ENCODE measurements at regions not wholly inside any gene's neighbourhood (a gene's known extent, or its start where the extent isn't known, plus 50 kb on each side); places are given as distances from the start of the nearest gene placed in this dataset.

- TF ChIP-seq POLR2A (IDR thresholded peaks at IDR 0.05), result no peak
- no peak for TF ChIP-seq CTCF (IDR thresholded peaks at IDR 0.05)
- Histone ChIP-seq H3K9me3 (no peaks in the 10 kb centered on the region), H3K36me3 (no peaks in the 10 kb centered on the region), H3K27me3 (no peaks in the 10 kb centered on the region), H3K4me3 (replicated peaks in 1 of 3) (no peak overlapping the region), H3K4me1 (no peaks in the 10 kb centered on the region), H3K27ac (no peak overlapping the region)
- 86 to 90% methylated on average over 1 of the region's 1 CpG for WGBS, 2 donors
- DNase-seq, result no peak
- intact Hi-C loops (cut with DNase I), result no loop called here
Measured at GRCh38 chr1:30032302-30032701, 691.1 kb downstream of the MATN1 start.

- DNase-seq, result no peak
- Histone ChIP-seq H3K36me3 (no peaks in the 10 kb centered on the region), H3K27me3 (no peaks in the 10 kb centered on the region), H3K4me1 (no peaks in the 10 kb centered on the region), H3K27ac (no peak overlapping the region), H3K4me3 (replicated peaks in 1 of 3) (no peak overlapping the region), H3K9me3 (no peaks in the 10 kb centered on the region)
- 58 to 71% methylated on average over 1 of the region's 1 CpG for WGBS, 2 donors
- intact Hi-C loops (cut with DNase I), result no loop called here
- TF ChIP-seq CTCF (IDR thresholded peaks at IDR 0.05) (no peak), POLR2A (IDR thresholded peaks at IDR 0.05) (no peak)
Measured at GRCh38 chr1:30029677-30030076, 693.7 kb downstream of the MATN1 start.

- Histone ChIP-seq H3K4me3 (replicated peaks in 1 of 3) (no peak overlapping the region), H3K4me1 (no peaks in the 10 kb centered on the region), H3K27me3 (no peaks in the 10 kb centered on the region), H3K27ac (no peak overlapping the region), H3K36me3 (no peaks in the 10 kb centered on the region), H3K9me3 (no peaks in the 10 kb centered on the region)
- intact Hi-C loops (cut with DNase I), result no loop called here
- TF ChIP-seq POLR2A (IDR thresholded peaks at IDR 0.05), result no peak
- no peak for TF ChIP-seq CTCF (IDR thresholded peaks at IDR 0.05)
- 43 to 59% methylated on average over 3 of the region's 3 CpGs for WGBS, 2 donors
- DNase-seq, result no peak
Measured at GRCh38 chr1:30028939-30029338, 694.4 kb downstream of the MATN1 start.

- Histone ChIP-seq H3K27ac (no peak overlapping the region), H3K4me1 (no peaks in the 10 kb centered on the region), H3K36me3 (no peaks in the 10 kb centered on the region), H3K4me3 (replicated peaks in 1 of 3) (no peak overlapping the region), H3K27me3 (no peaks in the 10 kb centered on the region), H3K9me3 (no peaks in the 10 kb centered on the region)
- intact Hi-C loops (cut with DNase I), result no loop called here
- DNase-seq, result no peak
- TF ChIP-seq POLR2A (IDR thresholded peaks at IDR 0.05) (no peak), CTCF (IDR thresholded peaks at IDR 0.05) (no peak)
- WGBS, 2 donors, result 75 to 80% methylated on average over 2 of the region's 2 CpGs
Measured at GRCh38 chr1:30028283-30028682, 695.1 kb downstream of the MATN1 start.

GRCh38 chr1:30027247-30027646 lies 696.1 kb downstream of the MATN1 start:
- intact Hi-C loops (cut with DNase I), result no loop called here
- DNase-seq, result no peak
- Histone ChIP-seq H3K27ac (no peak overlapping the region), H3K4me1 (no peaks in the 10 kb centered on the region), H3K27me3 (no peaks in the 10 kb centered on the region), H3K36me3 (no peaks in the 10 kb centered on the region), H3K9me3 (no peaks in the 10 kb centered on the region), H3K4me3 (replicated peaks in 1 of 3) (no peak overlapping the region)
- TF ChIP-seq POLR2A (IDR thresholded peaks at IDR 0.05) (no peak), CTCF (IDR thresholded peaks at IDR 0.05) (no peak)
- 85 to 88% methylated on average over 2 of the region's 2 CpGs for WGBS, 2 donors

All from thyroid gland (tissue), 4 donors.